HG03066 (cell line): ENCODE measurements at regions not wholly inside any gene's neighbourhood (a gene's known extent, or its start where the extent isn't known, plus 50 kb on each side); places are given as distances from the start of the nearest gene placed in this dataset.

Experiments used
- ATAC-seq: cut with Tn5 transposase; IDR thresholded peaks from one replicate; pipeline ENCODE4 v1.9.1; 2021; ENCODE audit warnings: low read depth; ENCODE audit not compliant: unreplicated experiment

- no peak for ATAC-seq
Measured at GRCh38 chr9:88691091-88691490, 156.1 kb downstream of the NXNL2 start.

GRCh38 chr9:88691811-88692210, 156.8 kb downstream of the NXNL2 start:
- ATAC-seq, result no peak

GRCh38 chr9:88692827-88693226, 157.8 kb downstream of the NXNL2 start:
- ATAC-seq, result no peak

- ATAC-seq, result no peak
Measured at GRCh38 chr9:88694625-88695024, 159.6 kb downstream of the NXNL2 start.

- ATAC-seq, result no peak
Measured at GRCh38 chr9:88696501-88696900, 161.5 kb downstream of the NXNL2 start.

GRCh38 chr9:88697764-88698432, 162.9 kb downstream of the NXNL2 start:
- no peak for ATAC-seq

GRCh38 chr9:88702985-88703384, 168.0 kb downstream of the NXNL2 start:
- ATAC-seq, result no peak

- no peak for ATAC-seq
Measured at GRCh38 chr9:88706193-88707113, 171.5 kb downstream of the NXNL2 start.

GRCh38 chr9:88710449-88710848, 175.5 kb downstream of the NXNL2 start:
- no peak for ATAC-seq

- no peak for ATAC-seq
Measured at GRCh38 chr9:88711719-88712118, 176.7 kb downstream of the NXNL2 start.

- no peak for ATAC-seq
Measured at GRCh38 chr9:88712484-88712883, 177.5 kb downstream of the NXNL2 start.

- ATAC-seq, result no peak
Measured at GRCh38 chr9:88713010-88713409, 178.0 kb downstream of the NXNL2 start.

GRCh38 chr9:88716596-88717290, 181.8 kb downstream of the NXNL2 start:
- no peak for ATAC-seq

- ATAC-seq, result no peak
Measured at GRCh38 chr9:88721025-88721424, 186.0 kb downstream of the NXNL2 start.

GRCh38 chr9:88721495-88722279, 186.7 kb downstream of the NXNL2 start:
- ATAC-seq, result no peak

GRCh38 chr9:88722753-88723152, 187.8 kb downstream of the NXNL2 start:
- no peak for ATAC-seq

- ATAC-seq, result no peak
Measured at GRCh38 chr9:88723751-88724150, 188.8 kb downstream of the NXNL2 start.

GRCh38 chr9:88724331-88724730, 189.4 kb downstream of the NXNL2 start:
- no peak for ATAC-seq

- no peak for ATAC-seq
Measured at GRCh38 chr9:88725300-88726019, 190.5 kb downstream of the NXNL2 start.

- no peak for ATAC-seq
Measured at GRCh38 chr9:88726803-88727202, 191.8 kb downstream of the NXNL2 start.
